ENCODE measurements at regions not wholly inside any gene's neighbourhood (a gene's known extent, or its start where the extent isn't known, plus 50 kb on each side); places are given as distances from the start of the nearest gene placed in this dataset.

GRCh38 chr21:41111681-41112080 lies 56.3 kb upstream of the BACE2 start:
- TF ChIP-seq CTCF (IDR thresholded peaks at IDR 0.05) (no peak), POLR2AphosphoS5 (IDR thresholded peaks at IDR 0.05) (no peak), POLR2A (IDR thresholded peaks at IDR 0.05) (no peak)
